HEK293 (cell line): ENCODE measurements at regions not wholly inside any gene's neighbourhood (a gene's known extent, or its start where the extent isn't known, plus 50 kb on each side); places are given as distances from the start of the nearest gene placed in this dataset.

Source experiments
- CTCF ChIA-PET: fragments of 350-600 bp; formaldehyde crosslinking; extraction: SDS; loops from one replicate; lab custom pipeline; 2021; ENCODE audit warnings: antibody characterized with exemption; lab: Yijun Ruan, JAX
- POLR2A ChIA-PET: fragments of 300-600 bp; formaldehyde crosslinking; extraction: SDS; loops from one replicate; lab custom pipeline; 2020; ENCODE audit warnings: antibody characterized with exemption, inconsistent platforms; lab: Yijun Ruan, JAX
- H3K27ac ChIP-seq: fragments of 200-500 bp; sonication (Bioruptor generic); 2 replicates; pipeline ENCODE4 v1.5.1; 2014; ENCODE audit warnings: low read depth, low read length, control low read depth, inconsistent platforms; ENCODE audit errors: extremely low read depth
- H3K36me3 ChIP-seq, 2 experiments: fragments of 200-500 bp in 1 of 2; sonication (Bioruptor generic) in 1 of 2; 1 replicate in 1 of 2; 2 replicates in 1 of 2; pipeline ENCODE4 v1.5.1; 2014 to 2017; ENCODE audit warnings: inconsistent platforms in 2 of 2, low read length in 2 of 2; ENCODE audit not compliant: control insufficient read depth in 2 of 2, insufficient read depth in 1 of 2
- H3K4me1 ChIP-seq: fragments of 200-500 bp; sonication (Bioruptor generic); 2 replicates; pipeline ENCODE4 v1.5.1; 2014; ENCODE audit warnings: mild to moderate bottlenecking, low read length, inconsistent platforms; ENCODE audit not compliant: control insufficient read depth, insufficient read depth
- H3K4me3 ChIP-seq: 2 replicates; pipeline ENCODE4 v1.5.1; 2011; ENCODE audit warnings: low read depth, mild to moderate bottlenecking, control low read depth, low read length, moderate library complexity
- H3K9me3 ChIP-seq: fragments of 200-500 bp; sonication (Bioruptor generic); 2 replicates; pipeline ENCODE4 v1.5.1; 2014; ENCODE audit warnings: low read depth, low read length, inconsistent platforms; ENCODE audit not compliant: control insufficient read depth, insufficient read depth
- EGR2 ChIP-seq: fragments of 450-650 bp; formaldehyde crosslinking; IDR thresholded peaks from 2 replicates; pipeline ENCODE4 v1.5.1; 2016; ENCODE audit warnings: low read depth, missing biosample characterization, missing genetic modification characterization
- KLF8 ChIP-seq: fragments of 450-650 bp; formaldehyde crosslinking; IDR thresholded peaks from 2 replicates; pipeline ENCODE4 v1.5.1; 2016; ENCODE audit warnings: missing biosample characterization, missing genetic modification characterization
- KLF9 ChIP-seq: fragments of 450-650 bp; formaldehyde crosslinking; IDR thresholded peaks from 2 replicates; pipeline ENCODE4 v1.5.1; 2016; ENCODE audit warnings: missing biosample characterization, missing genetic modification characterization, low read depth
- PBX3 ChIP-seq: sonication (generic); formaldehyde crosslinking; IDR thresholded peaks from 2 replicates; pipeline ENCODE4 v1.8.1; 2022; ENCODE audit warnings: mild to moderate bottlenecking, moderate library complexity, missing genetic modification reagents
- PRDM1 ChIP-seq: fragments of 450-650 bp; formaldehyde crosslinking; IDR thresholded peaks from 2 replicates; pipeline ENCODE4; 2016; ENCODE audit warnings: missing biosample characterization, missing genetic modification characterization
- REST ChIP-seq: fragments of 450-650 bp; formaldehyde crosslinking; IDR thresholded peaks from 2 replicates; pipeline ENCODE4 v1.5.1; 2016; ENCODE audit warnings: missing biosample characterization, missing genetic modification characterization
- SP2 ChIP-seq: fragments of 450-650 bp; formaldehyde crosslinking; IDR thresholded peaks from 2 replicates; pipeline ENCODE4 v1.5.1; 2016; ENCODE audit warnings: missing biosample characterization, missing genetic modification characterization
- SP3 ChIP-seq: fragments of 450-650 bp; formaldehyde crosslinking; IDR thresholded peaks from 2 replicates; pipeline ENCODE4 v1.5.1; 2016; ENCODE audit warnings: missing biosample characterization, missing genetic modification characterization
- TRIM28 ChIP-seq: IDR thresholded peaks from 2 replicates; pipeline ENCODE4 v1.6.1; 2011; ENCODE audit warnings: low read length, control low read depth, borderline replicate concordance
- ZBTB48 ChIP-seq: fragments of 450-650 bp; formaldehyde crosslinking; IDR thresholded peaks from 2 replicates; pipeline ENCODE4 v1.5.1; 2016; ENCODE audit warnings: missing biosample characterization, missing genetic modification characterization
- ZFHX2 ChIP-seq: fragments of 450-650 bp; formaldehyde crosslinking; conservative IDR thresholded peaks from 2 replicates; pipeline ENCODE4 v1.5.1; 2016; ENCODE audit warnings: missing biosample characterization, missing genetic modification characterization
- ZFP37 ChIP-seq: fragments of 450-650 bp; formaldehyde crosslinking; IDR thresholded peaks from 2 replicates; pipeline ENCODE4 v1.5.1; 2016; ENCODE audit warnings: missing biosample characterization, missing genetic modification characterization
- ZNF155 ChIP-seq: fragments of 450-650 bp; formaldehyde crosslinking; IDR thresholded peaks from 2 replicates; pipeline ENCODE4 v1.5.1; 2016; ENCODE audit warnings: missing biosample characterization, missing genetic modification characterization
- ZNF19 ChIP-seq: fragments of 450-650 bp; formaldehyde crosslinking; IDR thresholded peaks from 2 replicates; pipeline ENCODE4; 2016; ENCODE audit warnings: missing biosample characterization, missing genetic modification characterization, low read depth
- ZNF302 ChIP-seq: fragments of 450-650 bp; formaldehyde crosslinking; IDR thresholded peaks from 2 replicates; pipeline ENCODE4 v1.5.1; 2016; ENCODE audit warnings: missing biosample characterization, missing genetic modification characterization, low read depth
- ZNF324 ChIP-seq: fragments of 450-650 bp; formaldehyde crosslinking; IDR thresholded peaks from 2 replicates; pipeline ENCODE4 v1.5.1; 2016; ENCODE audit warnings: missing biosample characterization, missing genetic modification characterization
- ZNF362 ChIP-seq: fragments of 450-650 bp; formaldehyde crosslinking; IDR thresholded peaks from 2 replicates; pipeline ENCODE4 v1.5.1; 2016; ENCODE audit warnings: missing biosample characterization, missing genetic modification characterization
- ZNF394 ChIP-seq: fragments of 450-650 bp; formaldehyde crosslinking; IDR thresholded peaks from 2 replicates; pipeline ENCODE4 v1.5.1; 2016; ENCODE audit warnings: missing biosample characterization, missing genetic modification characterization, mild to moderate bottlenecking, moderate library complexity, borderline replicate concordance
- ZNF426 ChIP-seq: fragments of 450-650 bp; formaldehyde crosslinking; IDR thresholded peaks from 2 replicates; pipeline ENCODE4 v1.5.1; 2017; ENCODE audit warnings: missing biosample characterization, missing genetic modification characterization, mild to moderate bottlenecking, inconsistent platforms, moderate library complexity
- ZNF473 ChIP-seq: fragments of 450-650 bp; formaldehyde crosslinking; IDR thresholded peaks from 2 replicates; pipeline ENCODE4 v1.5.1; 2017; ENCODE audit warnings: missing biosample characterization, missing genetic modification characterization
- ZNF530 ChIP-seq: fragments of 450-650 bp; formaldehyde crosslinking; IDR thresholded peaks from 2 replicates; pipeline ENCODE4 v1.5.1; 2016; ENCODE audit warnings: low read depth, missing biosample characterization, missing genetic modification characterization
- ZNF654 ChIP-seq: fragments of 450-650 bp; formaldehyde crosslinking; IDR thresholded peaks from 2 replicates; pipeline ENCODE4 v1.5.1; 2016; ENCODE audit warnings: low read depth, missing biosample characterization, missing genetic modification characterization
- ZNF677 ChIP-seq: fragments of 450-650 bp; IDR thresholded peaks from 2 replicates; pipeline ENCODE4 v1.5.0; 2018; ENCODE audit warnings: missing biosample characterization, mild to moderate bottlenecking, missing genetic modification characterization, moderate library complexity
- ZNF707 ChIP-seq: fragments of 450-650 bp; formaldehyde crosslinking; IDR thresholded peaks from 2 replicates; pipeline ENCODE4 v1.5.1; 2016; ENCODE audit warnings: missing biosample characterization, missing genetic modification characterization
- ZNF843 ChIP-seq: fragments of 450-650 bp; formaldehyde crosslinking; IDR thresholded peaks from 2 replicates; pipeline ENCODE4 v1.5.1; 2016; ENCODE audit warnings: missing biosample characterization, missing genetic modification characterization
- ZXDB ChIP-seq: fragments of 450-650 bp; formaldehyde crosslinking; IDR thresholded peaks from 2 replicates; pipeline ENCODE4 v1.5.1; 2016; ENCODE audit warnings: missing biosample characterization, missing genetic modification characterization

DNA sequence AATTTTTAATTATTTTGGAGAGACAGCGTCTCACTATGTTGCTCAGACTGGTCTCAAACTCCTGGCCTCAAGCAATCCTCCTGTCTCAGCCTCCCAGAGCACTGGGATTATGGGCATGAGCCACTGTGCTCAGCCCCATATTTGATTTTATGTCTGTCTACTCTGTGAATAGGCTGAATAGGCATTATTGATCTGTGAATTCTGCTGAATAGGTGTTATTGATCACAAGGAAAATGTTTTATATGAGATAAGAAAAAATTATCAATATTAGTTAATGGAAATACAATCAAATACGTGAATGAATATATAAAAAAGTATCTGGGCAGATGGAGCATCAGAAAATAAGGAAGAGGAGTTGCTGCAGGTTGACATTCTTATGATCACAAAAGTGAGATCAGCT is 483.4 kb upstream of the LARGE1 start:
- no peaks in the 10 kb centered on the region for H3K9me3 ChIP-seq
- no peak overlapping the region for H3K27ac ChIP-seq
- no peaks in the 10 kb centered on the region for H3K4me1 ChIP-seq
- ChIA-PET POLR2A (no interaction called here), CTCF (interaction anchor here (1.2 kb wide), 1 partner anchor 10 kb away, joined by 3 read pairs; no protein-coding TSS in a partner anchor)
- TF ChIP-seq KLF9 (tag by site-specific recombination) (no peak), ZFP37 (no peak), ZNF302 (tag by site-specific recombination) (no peak), ZNF473 (no peak), ZNF19 (tag by site-specific recombination) (no peak), ZNF530 (tag by site-specific recombination) (no peak), ZNF394 (no peak), ZNF677 (tag by site-specific recombination) (no peak), ZNF155 (tag by site-specific recombination) (no peak), TRIM28 (no peak), KLF8 (tag by site-specific recombination) (no peak), SP2 (tag by site-specific recombination) (no peak), ZNF707 (tag by site-specific recombination) (no peak)
- no peaks in the 10 kb centered on the region for H3K36me3 ChIP-seq
- H3K4me3 ChIP-seq = no peak overlapping the region

- Histone ChIP-seq H3K4me1 (no peaks in the 10 kb centered on the region), H3K9me3 (no peaks in the 10 kb centered on the region), H3K27ac (no peak overlapping the region), H3K4me3 (no peak overlapping the region), H3K36me3 (no peaks in the 10 kb centered on the region)
- POLR2A ChIA-PET = no interaction called here
- no peak for TF ChIP-seq SP3 (tag by site-specific recombination)
- TF ChIP-seq ZBTB48 = no peak
- no peak for TF ChIP-seq ZNF324 (tag by site-specific recombination)
- no peak for TF ChIP-seq ZNF843
- no peak for TF ChIP-seq PBX3 (CRISPR knock-in tag)
- no peak for TF ChIP-seq PRDM1 (tag by site-specific recombination)
- TF ChIP-seq ZXDB (tag by site-specific recombination) = no peak
- TF ChIP-seq ZNF362 = no peak
- no peak for TF ChIP-seq KLF8 (tag by site-specific recombination)
- CTCF ChIA-PET = no interaction called here
Observed at GRCh38 chr22:34410111-34410510, 489.8 kb upstream of the LARGE1 start.

- TF ChIP-seq ZFHX2 (tag by site-specific recombination) = peak; percentile 39; the same call in 1 of the 2 replicates
- peak; percentile 15; the same call in 1 of the 2 replicates for TF ChIP-seq EGR2 (tag by site-specific recombination)
- peak; percentile 97 for TF ChIP-seq REST (tag by site-specific recombination)
- no peak for TF ChIP-seq ZNF426 (tag by site-specific recombination)
- peak; percentile 56 for TF ChIP-seq ZNF654 (tag by site-specific recombination)
- no peaks in the 10 kb centered on the region for H3K9me3 ChIP-seq
- no peak overlapping the region for H3K27ac ChIP-seq
- H3K4me1 ChIP-seq = no peaks in the 10 kb centered on the region
- no peak overlapping the region for H3K4me3 ChIP-seq
- ChIA-PET POLR2A (no interaction called here), CTCF (interaction anchor here (0.6 to 2.1 kb wide), 37 partner anchors 10 to 1207 kb away, joined by 3 to 30 read pairs (median 3); no protein-coding TSS in a partner anchor)
- H3K36me3 ChIP-seq = no peaks in the 10 kb centered on the region
Observed at GRCh38 chr22:34414467-34415440, 494.5 kb upstream of the LARGE1 start.
